Astrocyte of the hippocampus (primary cell): ENCODE measurements at regions not wholly inside any gene's neighbourhood (a gene's known extent, or its start where the extent isn't known, plus 50 kb on each side); places are given as distances from the start of the nearest gene placed in this dataset.

Experiments used
- DNase-seq: peaks from one replicate; pipeline ENCODE4 v3.0.0; 2011; ENCODE audit warnings: low read depth, low spot score

- peak; percentile 19 for DNase-seq
These were observed 378.9 kb downstream of the PCDH20 start for GRCh38 chr13:61036715-61037114.

GRCh38 chr13:61030445-61030844 is 385.2 kb downstream of the PCDH20 start:
- DNase-seq = no peak

- no peak for DNase-seq
These were observed 386.6 kb downstream of the PCDH20 start for GRCh38 chr13:61029064-61029463.

- peak; percentile 33 for DNase-seq
These were observed 391.6 kb downstream of the PCDH20 start for GRCh38 chr13:61024046-61024445.

- DNase-seq = no peak
These were observed 393.8 kb downstream of the PCDH20 start for GRCh38 chr13:61021838-61022237.

- no peak for DNase-seq
These were observed 401.9 kb downstream of the PCDH20 start for GRCh38 chr13:61013796-61014195.

GRCh38 chr13:61010358-61010757 is 405.3 kb downstream of the PCDH20 start:
- DNase-seq = no peak

GRCh38 chr13:61002686-61003085 is 413.0 kb downstream of the PCDH20 start:
- no peak for DNase-seq

GRCh38 chr13:60990032-60990733 is 425.5 kb downstream of the PCDH20 start:
- DNase-seq = no peak

- no peak for DNase-seq
These were observed 429.3 kb downstream of the PCDH20 start for GRCh38 chr13:60986301-60986700.

- DNase-seq = no peak
These were observed 434.2 kb downstream of the PCDH20 start for GRCh38 chr13:60981407-60981806.

- no peak for DNase-seq
These were observed 439.3 kb downstream of the PCDH20 start for GRCh38 chr13:60976367-60976766.

GRCh38 chr13:60974296-60974695 is 441.4 kb downstream of the PCDH20 start:
- no peak for DNase-seq

GRCh38 chr13:60973529-60973928 is 442.1 kb downstream of the PCDH20 start:
- no peak for DNase-seq

- DNase-seq = no peak
These were observed 444.9 kb downstream of the PCDH20 start for GRCh38 chr13:60970736-60971135.

GRCh38 chr13:60969656-60970055 is 446.0 kb downstream of the PCDH20 start:
- DNase-seq = no peak

- DNase-seq = no peak
These were observed 456.2 kb downstream of the PCDH20 start for GRCh38 chr13:60959427-60959826.

GRCh38 chr13:60957816-60958215 is 457.8 kb downstream of the PCDH20 start:
- no peak for DNase-seq

GRCh38 chr13:60945396-60945795 is 470.3 kb downstream of the PCDH20 start:
- no peak for DNase-seq

- no peak for DNase-seq
These were observed 470.8 kb downstream of the PCDH20 start for GRCh38 chr13:60944863-60945262.

GRCh38 chr13:60944016-60944415 is 471.6 kb downstream of the PCDH20 start:
- no peak for DNase-seq

- DNase-seq = no peak
These were observed 479.4 kb downstream of the PCDH20 start for GRCh38 chr13:60936281-60936680.

- peak; percentile 20 for DNase-seq
These were observed 482.0 kb downstream of the PCDH20 start for GRCh38 chr13:60933638-60934037.
